Naive thymus-derived CD4-positive, alpha-beta T cell (primary cell): ENCODE measurements at regions not wholly inside any gene's neighbourhood (a gene's known extent, or its start where the extent isn't known, plus 50 kb on each side); places are given as distances from the start of the nearest gene placed in this dataset.

ENCODE experiments used
- ATAC-seq: fragments of 150-1000 bp; cut with Tn5 transposase; 2 replicates; pipeline ENCODE4 v1.10.0; 2021; ENCODE audit warnings: mild to moderate bottlenecking, moderate library complexity
- CTCF ChIA-PET: fragments of 350-600 bp; sonication (Branson Sonifier 250); formaldehyde crosslinking; loops from one replicate; lab custom pipeline; 2021; ENCODE audit warnings: antibody characterized with exemption; lab: Charles Lee
- POLR2A ChIA-PET: fragments of 350-600 bp; sonication (Branson Sonifier 250); formaldehyde crosslinking; loops from one replicate; lab custom pipeline; 2021; ENCODE audit warnings: antibody characterized with exemption, inconsistent platforms; lab: Charles Lee
- DNase-seq, 9 donors: peaks; one replicate each; pipeline versions ENCODE4 v3.0.0 to v3.0.0-alpha.2; 2020 to 2022; ENCODE audit warnings: mixed read lengths in 1 of 9
- H3K27ac ChIP-seq: one replicate; pipeline ENCODE4 v1.7.0; 2013; ENCODE audit warnings: mild to moderate bottlenecking, low read depth, low read length, moderate library complexity
- H3K27me3 ChIP-seq, 2 donors: one replicate each; pipeline ENCODE4 v1.7.0; 2013; ENCODE audit warnings: low read length in 2 of 2, mild to moderate bottlenecking in 2 of 2, moderate library complexity in 2 of 2; ENCODE audit not compliant: control insufficient read depth in 2 of 2, insufficient read depth in 2 of 2
- H3K36me3 ChIP-seq, 3 experiments: 1 replicate in 2 of 3; 2 replicates in 1 of 3; pipeline ENCODE4 v1.7.0; 2013; ENCODE audit warnings: low read length in 3 of 3, mild to moderate bottlenecking in 3 of 3, moderate library complexity in 1 of 3; ENCODE audit not compliant: insufficient read depth in 3 of 3, control insufficient read depth in 2 of 3
- H3K4me1 ChIP-seq, 2 donors: one replicate each; pipeline ENCODE4 v1.7.0; 2013; ENCODE audit warnings: low read length in 2 of 2, mild to moderate bottlenecking in 2 of 2, moderate library complexity in 1 of 2; ENCODE audit not compliant: control insufficient read depth in 2 of 2, insufficient read depth in 2 of 2
- H3K4me3 ChIP-seq: 2 replicates; pipeline ENCODE4 v1.7.0; 2013; ENCODE audit warnings: mild to moderate bottlenecking, low read length
- H3K9me3 ChIP-seq, 3 experiments: 1 replicate in 2 of 3; 2 replicates in 1 of 3; pipeline ENCODE4 v1.7.0; 2013; ENCODE audit warnings: low read length in 3 of 3; ENCODE audit not compliant: control insufficient read depth in 2 of 3
- H3K27ac Mint-ChIP-seq, 9 donors: one replicate each; pipeline ENCODE4 v1.8.0; 2020 to 2022; ENCODE audit warnings: mixed read lengths in 9 of 9, mild to moderate bottlenecking in 8 of 9, moderate library complexity in 5 of 9, inconsistent platforms in 2 of 9
- H3K27me3 Mint-ChIP-seq, 5 donors: one replicate each; pipeline ENCODE4 v1.8.0; 2021 to 2022; ENCODE audit warnings: mixed read lengths in 5 of 5, mild to moderate bottlenecking in 1 of 5
- H3K36me3 Mint-ChIP-seq, 5 donors: one replicate each; pipeline ENCODE4 v1.8.0; 2020 to 2022; ENCODE audit warnings: mixed read lengths in 5 of 5, mild to moderate bottlenecking in 3 of 5, inconsistent platforms in 1 of 5
- H3K4me1 Mint-ChIP-seq, 7 donors: one replicate each; pipeline ENCODE4 v1.8.0; 2020 to 2022; ENCODE audit warnings: mixed read lengths in 7 of 7, mild to moderate bottlenecking in 3 of 7, inconsistent platforms in 1 of 7
- H3K4me3 Mint-ChIP-seq, 10 donors: one replicate each; pipeline ENCODE4 v1.8.0; 2020 to 2022; ENCODE audit warnings: mild to moderate bottlenecking in 10 of 10, mixed read lengths in 10 of 10, moderate library complexity in 6 of 10, inconsistent platforms in 2 of 10
- H3K9me3 Mint-ChIP-seq, 11 donors: one replicate each; pipeline ENCODE4 v1.8.0; 2020 to 2022; ENCODE audit warnings: mixed read lengths in 11 of 11, mild to moderate bottlenecking in 4 of 11, inconsistent platforms in 1 of 11, moderate library complexity in 1 of 11
- intact Hi-C, 2 donors: fragments of 100-400 bp; cut with micrococcal nuclease; formaldehyde crosslinking; loops; one replicate each; pipeline ENCODE4 v1.15.1; 2023

DNA sequence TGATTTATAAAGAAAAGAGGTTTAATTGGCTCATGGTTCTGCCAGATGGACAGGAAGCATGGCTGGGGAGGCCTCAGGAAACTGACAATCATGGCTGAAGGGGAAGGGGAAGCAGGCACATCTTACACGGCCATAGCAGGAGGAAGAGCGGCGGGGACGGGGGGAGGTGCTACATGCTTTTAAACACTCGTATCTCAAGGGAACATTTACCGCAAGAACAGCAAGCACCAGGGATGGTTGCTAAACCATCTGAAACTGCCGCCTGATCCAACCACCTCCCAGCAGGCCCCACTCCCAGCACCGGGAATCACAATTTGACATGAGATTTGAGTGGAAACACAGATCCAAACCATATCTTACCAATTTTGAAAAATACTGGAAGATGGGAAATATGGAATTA, 362.8 kb downstream of the FBXO15 start:
- H3K4me1 ChIP-seq: no peaks in the 10 kb centered on the region
- peaks cover 0 to 3% (median 0%) of the 10 kb centered on the region in 11 donors for H3K9me3 Mint-ChIP-seq
- H3K36me3 ChIP-seq: no peaks in the 10 kb centered on the region
- DNase-seq: no peak
- ChIA-PET POLR2A (no interaction called here), CTCF (no interaction called here)
- intact Hi-C loops: no loop called here
- H3K4me1 Mint-ChIP-seq: no peaks in the 10 kb centered on the region
- H3K27ac ChIP-seq: no peak overlapping the region
- no peaks in the 10 kb centered on the region for H3K9me3 ChIP-seq
- no peak overlapping the region for H3K27ac Mint-ChIP-seq
- H3K4me3 Mint-ChIP-seq: no peak overlapping the region
- H3K36me3 Mint-ChIP-seq: no peaks in the 10 kb centered on the region
- no peaks in the 10 kb centered on the region for H3K27me3 ChIP-seq
- H3K27me3 Mint-ChIP-seq: peaks cover 0 to 22% (median 0%) of the 10 kb centered on the region in 5 donors
- no peak for ATAC-seq
- H3K4me3 ChIP-seq: no peak overlapping the region

DNA sequence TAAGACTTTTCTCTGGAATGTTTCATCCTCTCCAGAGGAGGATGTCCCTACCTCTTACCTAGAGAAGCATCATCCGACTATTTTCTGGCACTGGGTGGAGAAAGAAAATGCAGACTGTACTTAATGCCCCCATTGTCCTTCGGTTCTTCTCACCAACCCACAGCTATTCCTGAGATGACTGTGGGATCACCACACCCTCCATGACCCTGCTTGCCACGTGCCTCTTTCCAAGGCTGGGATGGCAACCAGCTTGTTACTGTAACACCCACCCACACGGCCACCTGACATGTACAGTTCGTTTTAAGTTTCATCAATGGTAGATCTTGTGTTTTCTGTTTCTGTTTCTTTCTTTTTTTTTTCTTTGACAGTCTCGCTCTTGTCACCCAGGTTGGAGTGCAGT, 365.2 kb downstream of the FBXO15 start:
- H3K36me3 Mint-ChIP-seq: no peaks in the 10 kb centered on the region
- H3K27me3 Mint-ChIP-seq: peaks cover 0 to 21% (median 0%) of the 10 kb centered on the region in 5 donors
- Histone ChIP-seq H3K36me3 (no peaks in the 10 kb centered on the region), H3K27me3 (no peaks in the 10 kb centered on the region), H3K9me3 (no peaks in the 10 kb centered on the region), H3K27ac (no peak overlapping the region), H3K4me1 (no peaks in the 10 kb centered on the region), H3K4me3 (no peak overlapping the region)
- no peak overlapping the region for H3K27ac Mint-ChIP-seq
- ATAC-seq (no peak), DNase-seq (no peak)
- intact Hi-C loops: no loop called here
- no peaks in the 10 kb centered on the region for H3K4me1 Mint-ChIP-seq
- CTCF ChIA-PET: no interaction called here
- peaks cover 0 to 3% (median 0%) of the 10 kb centered on the region in 11 donors for H3K9me3 Mint-ChIP-seq
- POLR2A ChIA-PET: no interaction called here
- H3K4me3 Mint-ChIP-seq: no peak overlapping the region

DNA sequence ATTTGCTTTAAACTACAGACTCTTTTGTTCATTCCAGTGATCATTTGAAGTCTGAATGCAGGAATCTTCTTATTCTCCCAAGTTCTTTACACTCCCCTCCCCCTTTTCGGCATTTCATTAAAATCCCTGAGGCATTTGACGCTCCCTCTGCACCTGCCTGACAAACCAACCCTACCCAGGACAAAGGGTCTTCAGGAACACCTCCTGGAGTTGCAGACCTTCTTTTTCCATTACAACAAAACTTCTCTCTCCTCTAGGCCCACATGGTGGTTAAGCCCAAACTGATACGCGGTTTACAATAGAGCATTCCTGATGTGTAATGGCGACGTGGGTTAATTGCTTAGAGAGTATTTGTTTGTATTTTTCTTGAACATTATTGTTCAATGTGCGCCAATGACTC, 367.4 kb downstream of the FBXO15 start:
- intact Hi-C loops: no loop called here
- Mint-ChIP-seq H3K27ac (no peak overlapping the region), H3K4me3 (no peak overlapping the region), H3K27me3 (peaks cover 0 to 16% (median 0%) of the 10 kb centered on the region in 5 donors), H3K9me3 (peaks cover 0 to 4% (median 0%) of the 10 kb centered on the region in 11 donors), H3K36me3 (no peaks in the 10 kb centered on the region), H3K4me1 (no peaks in the 10 kb centered on the region)
- ChIA-PET CTCF (no interaction called here), POLR2A (no interaction called here)
- Histone ChIP-seq H3K9me3 (no peaks in the 10 kb centered on the region), H3K4me1 (no peaks in the 10 kb centered on the region), H3K4me3 (no peak overlapping the region), H3K27me3 (no peaks in the 10 kb centered on the region), H3K36me3 (no peaks in the 10 kb centered on the region), H3K27ac (no peak overlapping the region)
- ATAC-seq: no peak
- DNase-seq: no peak

DNA sequence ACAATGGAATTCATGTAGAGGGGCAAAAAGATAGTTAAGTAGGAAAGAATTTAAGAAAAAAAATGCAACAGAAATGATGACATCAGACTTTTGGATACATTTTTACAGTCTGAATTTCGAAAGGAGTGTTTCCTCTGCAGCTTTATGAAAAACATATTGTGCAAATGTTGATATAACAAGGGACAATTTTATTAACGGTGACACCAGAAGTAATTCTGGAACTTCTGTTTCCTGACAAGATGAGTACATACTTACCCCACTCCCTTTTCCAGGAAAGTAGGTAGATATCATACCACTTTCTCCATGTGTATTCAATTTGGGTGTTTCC, 369.6 kb downstream of the FBXO15 start:
- H3K9me3 Mint-ChIP-seq: peaks cover 0 to 4% (median 0%) of the 10 kb centered on the region in 11 donors
- ATAC-seq: no peak

DNA sequence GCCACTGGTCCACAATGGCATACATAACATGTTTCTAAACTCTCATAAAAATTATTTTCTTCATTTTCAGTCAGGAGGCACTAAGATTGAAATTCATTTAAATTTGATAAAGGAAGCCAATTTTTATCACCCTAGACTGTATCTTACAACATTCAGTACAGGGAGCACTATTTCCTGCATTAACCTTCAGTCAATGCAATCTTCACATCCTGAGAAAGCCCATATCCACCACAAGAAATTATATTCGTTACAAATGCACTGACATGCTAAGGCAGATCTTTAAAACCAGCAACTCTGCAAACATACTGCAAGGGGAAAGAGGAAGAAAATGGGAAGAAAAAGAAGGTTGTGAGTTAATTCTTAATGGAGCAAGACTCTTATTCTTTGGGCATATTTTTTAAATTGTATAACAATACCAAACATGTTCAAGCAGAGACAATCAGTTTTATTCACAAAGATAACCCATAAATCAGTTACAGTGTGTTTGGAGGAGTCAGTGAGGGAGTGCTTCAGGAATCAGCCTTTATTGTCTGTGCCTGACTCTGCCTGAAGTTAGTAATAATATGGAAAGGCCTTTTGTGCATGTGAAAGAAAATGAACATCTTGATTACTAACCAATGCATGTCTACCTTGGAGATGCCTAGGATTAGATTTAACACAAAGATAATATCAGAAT, 370.1 kb downstream of the FBXO15 start:
- ChIA-PET CTCF (no interaction called here), POLR2A (no interaction called here)
- H3K4me1 ChIP-seq: no peaks in the 10 kb centered on the region
- no peak overlapping the region for H3K27ac ChIP-seq
- DNase-seq (no peak), ATAC-seq (no peak)
- Mint-ChIP-seq H3K4me3 (no peak overlapping the region), H3K9me3 (peaks cover 0 to 4% (median 0%) of the 10 kb centered on the region in 11 donors), H3K36me3 (no peaks in the 10 kb centered on the region), H3K27me3 (peaks cover 0 to 7% (median 0%) of the 10 kb centered on the region in 5 donors), H3K27ac (no peak overlapping the region), H3K4me1 (no peaks in the 10 kb centered on the region)
- intact Hi-C loops: no loop called here
- H3K4me3 ChIP-seq: no peak overlapping the region
- H3K27me3 ChIP-seq: no peaks in the 10 kb centered on the region
- no peaks in the 10 kb centered on the region for H3K36me3 ChIP-seq
- no peaks in the 10 kb centered on the region for H3K9me3 ChIP-seq

More for the DNA sequence above, 369.6 kb downstream of the FBXO15 start:
- intact Hi-C loops: no loop called here
- Mint-ChIP-seq H3K27me3 (peaks cover 0 to 11% (median 0%) of the 10 kb centered on the region in 5 donors), H3K4me3 (no peak overlapping the region), H3K36me3 (no peaks in the 10 kb centered on the region), H3K4me1 (no peaks in the 10 kb centered on the region), H3K27ac (no peak overlapping the region)
- H3K4me1 ChIP-seq: no peaks in the 10 kb centered on the region
- H3K27ac ChIP-seq: no peak overlapping the region
- DNase-seq: no peak
- POLR2A ChIA-PET: no interaction called here
- CTCF ChIA-PET: no interaction called here
- no peak overlapping the region for H3K4me3 ChIP-seq
- no peaks in the 10 kb centered on the region for H3K9me3 ChIP-seq
- no peaks in the 10 kb centered on the region for H3K36me3 ChIP-seq
- H3K27me3 ChIP-seq: no peaks in the 10 kb centered on the region

DNA sequence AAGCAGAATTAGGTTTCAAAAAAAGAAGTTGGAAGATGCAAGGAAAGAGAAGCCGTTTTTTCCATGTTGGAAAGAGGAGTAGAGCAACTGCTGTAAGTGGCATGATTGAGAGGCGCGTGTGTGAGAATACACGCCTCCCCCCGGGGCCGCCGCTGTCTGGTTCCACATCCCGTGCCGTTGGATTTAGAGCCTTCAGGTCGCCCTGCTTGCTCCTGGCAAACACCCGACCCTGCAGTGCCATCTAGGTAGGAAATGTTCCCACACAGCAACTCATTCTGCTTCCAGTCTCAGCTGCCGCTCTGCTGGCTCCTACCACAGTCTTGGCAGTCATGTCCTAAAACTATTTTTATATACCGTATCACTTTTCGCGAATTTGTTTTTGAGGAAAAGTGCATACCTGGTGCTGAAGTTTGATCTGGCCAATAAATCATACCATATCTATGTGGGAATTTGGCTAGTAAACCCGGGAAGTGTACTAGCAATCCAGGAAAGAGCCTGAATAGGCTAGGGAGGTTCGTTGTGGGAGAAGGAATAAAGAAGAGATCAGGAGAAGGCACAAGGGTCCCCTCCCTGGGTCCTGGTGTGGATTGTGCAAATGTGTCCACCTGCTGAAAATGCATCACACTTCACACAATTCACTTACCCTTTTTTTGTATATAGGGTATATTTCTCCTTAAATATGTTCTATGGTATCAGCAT, 372.7 kb downstream of the FBXO15 start:
- H3K27me3 Mint-ChIP-seq: peaks cover 0 to 6% (median 0%) of the 10 kb centered on the region in 5 donors
- POLR2A ChIA-PET: no interaction called here
- no peak overlapping the region for H3K27ac ChIP-seq
- H3K4me1 Mint-ChIP-seq: no peaks in the 10 kb centered on the region
- no peak overlapping the region for H3K4me3 ChIP-seq
- H3K9me3 ChIP-seq: no peaks in the 10 kb centered on the region
- no peaks in the 10 kb centered on the region for H3K36me3 Mint-ChIP-seq
- H3K9me3 Mint-ChIP-seq: peaks cover 0 to 4% (median 0%) of the 10 kb centered on the region in 11 donors
- intact Hi-C loops: no loop called here
- H3K4me3 Mint-ChIP-seq: no peak overlapping the region
- CTCF ChIA-PET: no interaction called here
- no peak for DNase-seq
- H3K27ac Mint-ChIP-seq: no peak overlapping the region
- no peaks in the 10 kb centered on the region for H3K36me3 ChIP-seq
- no peak for ATAC-seq
- H3K4me1 ChIP-seq: no peaks in the 10 kb centered on the region
- H3K27me3 ChIP-seq: no peaks in the 10 kb centered on the region

DNA sequence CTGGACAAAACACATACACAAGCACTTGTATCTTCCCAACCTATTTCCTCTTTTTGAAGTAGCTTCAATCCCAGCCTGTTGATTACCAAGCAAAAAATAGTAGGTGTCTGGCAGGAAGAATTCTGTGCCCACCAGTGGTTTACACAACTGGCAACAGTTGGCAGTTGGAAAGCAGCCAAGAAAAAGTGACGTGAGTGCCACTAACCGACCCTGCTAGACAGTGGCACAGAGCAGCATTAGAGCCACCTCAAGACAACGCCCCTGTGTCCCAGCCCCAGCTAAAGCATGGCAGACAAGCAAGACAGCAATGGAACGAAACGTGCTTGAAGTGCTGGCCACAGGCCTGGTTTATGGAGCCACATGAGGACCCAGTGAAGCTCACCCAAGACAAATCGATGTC, 379.6 kb downstream of the FBXO15 start:
- intact Hi-C loops: no loop called here
- Mint-ChIP-seq H3K4me3 (no peak overlapping the region), H3K9me3 (peaks cover 0 to 8% (median 0%) of the 10 kb centered on the region in 11 donors), H3K27me3 (peaks cover 0 to 32% (median 17%) of the 10 kb centered on the region in 5 donors), H3K27ac (peak overlapping the region in 1 of 9 donors; percentile 12), H3K4me1 (peaks cover 0 to 13% (median 3%) of the 10 kb centered on the region in 7 donors), H3K36me3 (no peaks in the 10 kb centered on the region)
- no peaks in the 10 kb centered on the region for H3K4me1 ChIP-seq
- ChIA-PET POLR2A (no interaction called here), CTCF (no interaction called here)
- no peak overlapping the region for H3K27ac ChIP-seq
- H3K27me3 ChIP-seq: no peaks in the 10 kb centered on the region
- DNase-seq: no peak
- H3K9me3 ChIP-seq: no peaks in the 10 kb centered on the region
- no peak for ATAC-seq
- H3K4me3 ChIP-seq: no peak overlapping the region
- no peaks in the 10 kb centered on the region for H3K36me3 ChIP-seq
